ENCODE measurements at regions not wholly inside any gene's neighbourhood (a gene's known extent, or its start where the extent isn't known, plus 50 kb on each side); places are given as distances from the start of the nearest gene placed in this dataset.

GRCh38 chr2:33672389-33672788, 73.3 kb upstream of the FAM98A start (continued):
- no peak for TF ChIP-seq CTCF (IDR thresholded peaks at IDR 0.05; ENCODE audit: low read depth, low read length, missing input control)
- TF ChIP-seq, protein P1, sequence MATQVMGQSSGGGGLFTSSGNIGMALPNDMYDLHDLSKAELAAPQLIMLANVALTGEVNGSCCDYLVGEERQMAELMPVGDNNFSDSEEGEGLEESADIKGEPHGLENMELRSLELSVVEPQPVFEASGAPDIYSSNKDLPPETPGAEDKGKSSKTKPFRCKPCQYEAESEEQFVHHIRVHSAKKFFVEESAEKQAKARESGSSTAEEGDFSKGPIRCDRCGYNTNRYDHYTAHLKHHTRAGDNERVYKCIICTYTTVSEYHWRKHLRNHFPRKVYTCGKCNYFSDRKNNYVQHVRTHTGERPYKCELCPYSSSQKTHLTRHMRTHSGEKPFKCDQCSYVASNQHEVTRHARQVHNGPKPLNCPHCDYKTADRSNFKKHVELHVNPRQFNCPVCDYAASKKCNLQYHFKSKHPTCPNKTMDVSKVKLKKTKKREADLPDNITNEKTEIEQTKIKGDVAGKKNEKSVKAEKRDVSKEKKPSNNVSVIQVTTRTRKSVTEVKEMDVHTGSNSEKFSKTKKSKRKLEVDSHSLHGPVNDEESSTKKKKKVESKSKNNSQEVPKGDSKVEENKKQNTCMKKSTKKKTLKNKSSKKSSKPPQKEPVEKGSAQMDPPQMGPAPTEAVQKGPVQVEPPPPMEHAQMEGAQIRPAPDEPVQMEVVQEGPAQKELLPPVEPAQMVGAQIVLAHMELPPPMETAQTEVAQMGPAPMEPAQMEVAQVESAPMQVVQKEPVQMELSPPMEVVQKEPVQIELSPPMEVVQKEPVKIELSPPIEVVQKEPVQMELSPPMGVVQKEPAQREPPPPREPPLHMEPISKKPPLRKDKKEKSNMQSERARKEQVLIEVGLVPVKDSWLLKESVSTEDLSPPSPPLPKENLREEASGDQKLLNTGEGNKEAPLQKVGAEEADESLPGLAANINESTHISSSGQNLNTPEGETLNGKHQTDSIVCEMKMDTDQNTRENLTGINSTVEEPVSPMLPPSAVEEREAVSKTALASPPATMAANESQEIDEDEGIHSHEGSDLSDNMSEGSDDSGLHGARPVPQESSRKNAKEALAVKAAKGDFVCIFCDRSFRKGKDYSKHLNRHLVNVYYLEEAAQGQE (IDR thresholded peaks at IDR 0.05): no peak

DNA sequence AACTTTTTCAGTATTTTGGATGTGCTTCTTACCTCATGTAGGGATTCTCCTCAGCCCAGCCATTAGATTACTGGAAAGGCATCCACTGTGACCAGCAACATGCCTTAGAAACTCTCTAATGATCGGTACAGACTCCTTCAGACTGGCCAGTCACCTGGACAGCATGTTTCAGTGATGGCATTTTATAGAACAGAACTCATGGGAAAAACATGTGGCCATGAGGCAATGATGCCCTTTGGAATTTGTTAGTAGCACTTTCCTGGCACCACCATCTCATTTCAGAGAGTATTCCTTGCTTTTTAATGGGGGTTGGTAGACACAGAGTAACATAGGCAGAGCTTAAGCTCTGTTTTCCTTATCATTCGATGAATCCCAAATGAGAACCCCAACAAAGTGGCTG, 72.1 kb upstream of the FAM98A start:
- no peaks in the 10 kb centered on the region for H3K27me3 ChIP-seq (ENCODE audit: control insufficient read depth in 4 of 4, insufficient read depth in 4 of 4, low read length in 3 of 4)
- no peak overlapping the region for H3K4me3 ChIP-seq (ENCODE audit: low read depth in 1 of 3, low read length in 3 of 3)
- no peak for DNase-seq (ENCODE audit: low spot score)
- H3K36me3 ChIP-seq (ENCODE audit: control insufficient read depth in 4 of 4, insufficient read depth in 3 of 4, low read depth in 1 of 4, low read length in 3 of 4): no peaks in the 10 kb centered on the region
- WGBS: 65% methylated on average over 2 of the region's 2 CpGs
- H3K27ac ChIP-seq (ENCODE audit: low read depth in 1 of 2, low read length in 2 of 2): no peak overlapping the region
- no peaks in the 10 kb centered on the region for H3K9me3 ChIP-seq (ENCODE audit: control insufficient read depth in 4 of 4, low read length in 3 of 4)
- H3K9ac ChIP-seq (ENCODE audit: low read depth in 1 of 2, low read length in 2 of 2): no peak overlapping the region
- TF ChIP-seq HNF4A (conservative IDR thresholded peaks at IDR 0.05) (peak; percentile 77 to 88), RXRA (IDR thresholded peaks at IDR 0.05) (peak in 1 of 2 donors; percentile 27), JUND (IDR thresholded peaks at IDR 0.05) (peak in 1 of 2 donors; percentile 34), EGR1 (IDR thresholded peaks at IDR 0.05; ENCODE audit: low read depth in 2 of 2) (no peak), SP1 (IDR thresholded peaks at IDR 0.05) (peak; percentile 46), FOXA2 (IDR thresholded peaks at IDR 0.05) (no peak), YY1 (IDR thresholded peaks at IDR 0.05) (peak; percentile 61), MAX (IDR thresholded peaks at IDR 0.05) (peak; percentile 43)
- H3K4me1 ChIP-seq (ENCODE audit: control insufficient read depth in 4 of 4, insufficient read depth in 4 of 4, low read length in 3 of 4): peaks cover 0 to 18% (median 8%) of the 10 kb centered on the region in 4 donors

- H3K36me3 ChIP-seq (ENCODE audit: control insufficient read depth in 4 of 4, insufficient read depth in 3 of 4, low read depth in 1 of 4, low read length in 3 of 4): no peaks in the 10 kb centered on the region
- WGBS: 79% methylated on average over 4 of the region's 4 CpGs
- H3K4me3 ChIP-seq (ENCODE audit: low read depth in 1 of 3, low read length in 3 of 3): no peak overlapping the region
- TF ChIP-seq, protein P1 (IDR thresholded peaks at IDR 0.05): no peak
- TF ChIP-seq RAD21 (IDR thresholded peaks at IDR 0.05) (no peak), TAF1 (conservative IDR thresholded peaks at IDR 0.05) (no peak), EGR1 (IDR thresholded peaks at IDR 0.05; ENCODE audit: low read depth in 2 of 2) (no peak), YY1 (IDR thresholded peaks at IDR 0.05) (no peak), SP1 (IDR thresholded peaks at IDR 0.05) (no peak), CTCF (IDR thresholded peaks at IDR 0.05; ENCODE audit: low read depth, low read length, missing input control) (no peak), HNF4A (conservative IDR thresholded peaks at IDR 0.05) (no peak), ZBTB33 (IDR thresholded peaks at IDR 0.05) (no peak), NR2F2 (IDR thresholded peaks at IDR 0.05) (no peak), FOXA2 (IDR thresholded peaks at IDR 0.05) (no peak), GABPA (IDR thresholded peaks at IDR 0.05 in 1 of 2, conservative IDR thresholded peaks at IDR 0.05 in 1 of 2) (no peak), RXRA (IDR thresholded peaks at IDR 0.05) (no peak), JUND (IDR thresholded peaks at IDR 0.05) (no peak)
Observed at GRCh38 chr2:33670392-33670937, 71.4 kb upstream of the FAM98A start.

More at GRCh38 chr2:33670392-33670937, 71.4 kb upstream of the FAM98A start:
- no peak for DNase-seq (ENCODE audit: low spot score)
- Histone ChIP-seq H3K9me3 (ENCODE audit: control insufficient read depth in 4 of 4, low read length in 3 of 4) (no peaks in the 10 kb centered on the region), H3K4me1 (ENCODE audit: control insufficient read depth in 4 of 4, insufficient read depth in 4 of 4, low read length in 3 of 4) (peaks cover 0 to 18% (median 8%) of the 10 kb centered on the region in 4 donors), H3K9ac (ENCODE audit: low read depth in 1 of 2, low read length in 2 of 2) (no peak overlapping the region), H3K27ac (ENCODE audit: low read depth in 1 of 2, low read length in 2 of 2) (no peak overlapping the region), H3K27me3 (ENCODE audit: control insufficient read depth in 4 of 4, insufficient read depth in 4 of 4, low read length in 3 of 4) (no peaks in the 10 kb centered on the region)
